Jurkat, Clone E6-1 (cell line): ENCODE measurements at regions not wholly inside any gene's neighbourhood (a gene's known extent, or its start where the extent isn't known, plus 50 kb on each side); places are given as distances from the start of the nearest gene placed in this dataset.
"Not testable (repeated sequence)": the region's sequence is repeated elsewhere in the genome, so short reads cannot be mapped to it uniquely, and the experiment has no call there.

ENCODE experiments used
- DNase-seq: peaks from one replicate; pipeline ENCODE4 v3.0.0-alpha.2; 2011; ENCODE audit warnings: low read depth, low spot score
- H3K4me3 ChIP-seq: 2 replicates; pipeline ENCODE4 v1.5.1; 2011; ENCODE audit warnings: mild to moderate bottlenecking, low read length, control low read depth, moderate library complexity

DNA sequence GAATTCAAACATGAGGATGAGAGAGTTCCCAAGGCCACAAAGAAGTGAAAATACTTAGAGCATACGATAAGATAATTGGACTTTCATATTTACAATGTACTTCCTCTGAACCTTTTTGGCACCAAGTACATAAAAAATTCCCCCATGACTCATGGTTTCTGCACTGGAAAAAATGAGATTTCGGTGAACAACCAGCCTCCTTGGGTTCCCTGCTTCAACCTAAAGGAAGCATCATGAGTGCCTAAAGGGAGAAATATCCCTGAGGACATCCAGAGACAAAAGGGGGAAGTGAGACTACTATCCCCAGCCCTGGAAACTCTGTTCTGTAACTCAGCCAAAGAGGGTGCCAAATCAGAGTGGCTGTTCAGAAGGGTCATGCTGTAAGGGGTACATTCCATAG is 562.7 kb upstream of the SLC39A10 start:
- DNase-seq, result no peak
- H3K4me3 ChIP-seq, result no peak overlapping the region

DNA sequence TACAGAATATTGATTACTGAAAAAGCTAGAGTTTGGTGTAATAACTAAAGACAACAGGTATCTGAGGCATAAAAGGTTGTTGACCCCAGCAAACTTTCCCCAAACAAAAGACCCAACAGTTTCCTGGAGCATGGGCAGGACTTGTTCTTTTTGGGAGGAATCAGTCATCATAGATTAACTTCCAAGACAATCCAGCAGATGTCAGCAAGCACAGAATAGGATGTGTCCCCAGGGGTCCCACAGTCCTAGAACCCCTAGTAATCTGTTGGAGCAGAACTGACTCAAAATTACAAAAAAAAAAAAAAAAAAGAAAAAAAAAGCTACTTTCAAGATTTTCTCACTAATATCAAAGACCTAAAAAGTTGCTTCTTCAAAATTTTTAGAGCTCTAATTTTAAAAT is 564.7 kb upstream of the SLC39A10 start:
- DNase-seq, result no peak
- no peak overlapping the region for H3K4me3 ChIP-seq

DNA sequence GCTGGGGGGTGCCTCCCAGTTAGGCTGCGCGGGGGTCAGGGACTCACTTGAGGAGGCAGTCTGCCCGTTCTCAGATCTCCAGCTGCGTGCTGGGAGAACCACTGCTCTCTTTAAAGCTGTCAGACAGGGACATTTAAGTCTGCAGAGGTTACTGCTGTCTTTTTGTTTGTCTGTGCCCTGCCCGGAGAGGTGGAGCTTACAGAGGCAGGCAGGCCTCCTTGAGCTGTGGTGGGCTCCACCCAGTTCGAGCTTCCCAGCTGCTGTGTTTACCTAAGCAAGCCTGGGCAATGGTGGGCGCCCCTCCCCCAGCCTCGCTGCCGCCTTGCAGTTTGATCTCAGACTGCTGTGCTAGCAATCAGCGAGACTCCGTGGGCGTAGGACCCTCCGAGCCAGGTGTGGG is 584.2 kb upstream of the SLC39A10 start:
- not testable (repeated sequence) for H3K4me3 ChIP-seq

DNA sequence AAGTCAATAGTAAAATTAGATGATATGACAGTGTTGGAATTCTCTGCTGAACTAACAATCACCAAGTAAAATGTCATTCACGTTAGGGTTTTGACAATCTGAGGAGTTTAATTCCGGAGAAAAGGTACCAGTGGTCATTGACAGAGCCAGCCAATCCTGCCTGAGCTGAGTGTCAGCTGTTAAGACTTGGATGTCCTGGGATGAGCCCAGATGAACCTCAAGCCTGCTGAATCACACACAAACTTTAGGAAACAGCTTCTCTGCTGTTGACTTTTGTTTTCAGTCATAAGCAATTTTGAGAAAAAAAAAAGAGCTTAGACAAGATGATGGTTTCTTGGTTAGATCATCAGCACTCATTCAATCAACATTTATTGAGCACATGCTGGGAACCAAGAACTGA is 600.0 kb upstream of the SLC39A10 start:
- DNase-seq, result no peak

More for the DNA sequence above, 584.2 kb upstream of the SLC39A10 start:
- DNase-seq, result not testable (repeated sequence)

DNA sequence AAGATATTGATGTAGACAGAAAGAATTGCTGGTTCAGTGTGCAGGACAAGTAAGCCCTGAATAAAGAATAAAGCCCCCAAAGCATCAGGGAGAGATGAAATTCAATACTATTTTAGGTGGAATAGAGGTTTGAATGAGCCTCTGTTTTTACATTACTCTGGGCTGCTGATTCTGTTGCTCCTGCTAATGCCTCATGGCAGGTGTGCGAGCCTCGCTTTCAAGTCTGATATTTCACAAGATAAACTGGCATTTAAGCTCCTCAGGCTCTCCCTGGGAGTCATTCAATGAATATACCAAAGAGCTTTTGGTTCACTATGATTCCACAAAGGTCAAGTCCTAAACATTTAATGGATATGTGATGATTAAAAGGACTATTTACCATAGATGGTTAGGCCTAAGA is 601.0 kb upstream of the SLC39A10 start:
- no peak overlapping the region for H3K4me3 ChIP-seq
- no peak for DNase-seq

More for the DNA sequence above, 600.0 kb upstream of the SLC39A10 start:
- no peak overlapping the region for H3K4me3 ChIP-seq

DNA sequence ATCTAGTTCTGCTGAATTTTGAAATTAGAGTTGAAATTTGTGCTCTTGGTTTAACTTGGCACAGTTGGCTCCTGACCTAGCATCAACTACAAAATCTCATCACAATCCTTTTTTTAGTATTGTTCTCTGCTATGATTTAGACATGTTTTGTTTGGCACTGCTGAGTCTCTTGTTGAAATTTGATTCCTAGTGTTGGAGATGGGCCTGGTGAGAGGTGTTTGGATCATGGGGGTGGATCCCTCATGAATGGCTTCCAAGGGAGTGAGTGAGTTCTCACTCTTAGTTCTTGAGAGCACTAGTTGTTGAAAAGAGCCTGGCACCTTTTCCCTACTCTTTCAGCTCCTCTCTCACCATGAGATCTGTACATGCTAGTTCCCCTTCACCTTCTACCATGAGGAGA is 605.6 kb upstream of the SLC39A10 start:
- no peak overlapping the region for H3K4me3 ChIP-seq
- DNase-seq, result no peak

DNA sequence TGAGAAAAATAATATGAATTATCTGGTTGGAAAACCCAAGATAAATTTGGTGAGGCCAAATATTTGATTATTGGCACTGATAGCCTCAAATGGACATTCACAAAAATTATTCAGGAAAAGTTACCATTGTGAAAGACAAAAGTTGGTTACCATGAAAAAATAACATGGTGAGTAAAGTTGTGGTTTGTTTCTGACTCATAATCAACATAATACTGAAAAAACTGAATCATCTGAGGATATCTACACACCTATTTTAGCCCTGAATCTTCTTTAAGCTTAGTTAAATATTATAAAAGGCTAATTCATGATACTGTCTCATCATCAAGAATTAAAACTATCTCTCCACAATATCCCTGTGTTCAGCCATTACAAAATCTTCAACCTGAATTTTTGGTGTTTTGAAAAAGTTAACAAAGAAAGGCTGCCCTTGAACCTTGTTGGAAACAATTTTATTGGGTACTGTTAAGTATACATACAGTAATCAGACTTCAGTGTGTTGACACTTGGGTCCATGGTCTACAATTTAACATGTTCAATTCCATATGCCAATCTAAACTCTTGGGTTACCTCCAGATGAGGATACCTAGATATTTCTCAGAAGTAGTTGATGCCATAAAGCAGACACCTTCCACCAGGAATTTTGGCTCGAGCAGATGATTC is 607.5 kb upstream of the SLC39A10 start:
- no peak for DNase-seq
- no peak overlapping the region for H3K4me3 ChIP-seq

DNA sequence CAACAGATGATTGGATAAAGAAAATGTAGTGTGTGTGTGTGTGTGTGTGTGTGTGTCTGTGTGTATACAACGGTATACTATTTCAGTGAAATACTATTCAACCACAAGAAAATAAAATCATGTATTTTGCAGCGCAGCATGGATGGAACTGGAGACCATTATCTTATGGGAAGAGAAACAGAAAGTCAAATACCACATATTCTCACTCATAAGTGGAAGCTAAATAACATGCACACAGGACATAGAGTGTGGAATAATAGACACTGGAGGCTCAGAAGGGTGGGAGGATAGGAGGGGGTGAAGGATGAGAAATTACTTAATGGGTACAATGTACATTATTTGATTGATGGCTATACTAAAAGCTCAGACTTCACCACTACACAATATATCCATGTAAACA is 609.1 kb upstream of the SLC39A10 start:
- no peak overlapping the region for H3K4me3 ChIP-seq
- DNase-seq, result no peak

DNA sequence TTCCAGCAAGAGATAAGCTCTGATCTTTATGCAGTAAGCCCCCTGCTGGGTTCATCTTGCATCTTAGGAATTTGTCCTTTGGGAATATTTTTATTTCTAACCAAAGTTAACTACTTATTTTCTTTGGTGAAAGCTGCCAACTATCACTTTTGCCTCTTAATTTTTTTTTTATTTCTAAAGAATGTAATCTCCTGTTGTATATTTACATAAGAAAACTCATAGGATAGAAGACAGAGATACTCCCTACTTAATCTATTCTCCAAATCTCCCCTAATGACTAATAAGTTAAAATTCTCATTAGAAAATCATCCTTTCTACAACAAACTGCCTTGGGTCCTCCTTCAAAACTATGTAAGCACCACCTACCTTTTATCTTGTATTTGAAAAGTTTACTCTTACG is 612.2 kb upstream of the SLC39A10 start:
- no peak for DNase-seq
- H3K4me3 ChIP-seq, result no peak overlapping the region

DNA sequence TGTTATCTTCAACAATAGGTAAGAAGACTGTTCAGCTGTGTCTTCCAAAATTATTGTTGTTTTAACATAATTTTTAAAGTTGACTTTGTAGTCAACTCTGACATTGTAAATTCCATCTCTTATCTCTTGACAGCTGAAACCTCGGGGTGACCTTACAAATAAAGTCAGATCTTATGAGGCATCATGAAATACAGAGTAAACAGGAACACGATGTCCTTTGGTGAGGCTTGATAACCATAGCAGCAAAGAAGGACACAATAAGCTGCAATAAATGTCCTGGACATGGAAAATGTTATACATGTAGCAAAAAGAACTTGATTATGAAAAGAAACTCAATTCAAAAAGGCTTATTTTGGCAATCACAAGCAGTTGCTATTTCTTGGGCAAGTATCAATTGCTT is 618.9 kb upstream of the SLC39A10 start:
- H3K4me3 ChIP-seq, result no peak overlapping the region
- DNase-seq, result no peak

DNA sequence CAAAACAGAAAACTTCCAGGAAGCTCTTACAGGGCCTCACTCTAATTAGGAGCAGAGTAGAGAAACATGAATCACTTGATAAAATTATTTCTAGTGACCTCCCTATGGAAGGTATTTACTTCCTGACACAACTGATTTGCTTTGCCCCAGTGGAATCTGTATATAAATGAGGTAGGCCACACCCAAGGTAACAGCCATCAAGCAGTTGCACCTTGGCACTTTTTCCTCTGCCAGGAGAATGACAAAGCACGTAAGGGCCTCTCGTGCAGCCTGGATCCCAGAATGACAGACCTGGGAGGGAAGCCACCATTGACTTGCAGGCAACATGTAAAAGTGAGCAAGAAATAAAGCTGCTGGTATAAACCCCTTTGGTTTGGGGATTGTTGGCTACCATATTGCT is 620.0 kb upstream of the SLC39A10 start:
- H3K4me3 ChIP-seq, result no peak overlapping the region
- DNase-seq, result no peak

DNA sequence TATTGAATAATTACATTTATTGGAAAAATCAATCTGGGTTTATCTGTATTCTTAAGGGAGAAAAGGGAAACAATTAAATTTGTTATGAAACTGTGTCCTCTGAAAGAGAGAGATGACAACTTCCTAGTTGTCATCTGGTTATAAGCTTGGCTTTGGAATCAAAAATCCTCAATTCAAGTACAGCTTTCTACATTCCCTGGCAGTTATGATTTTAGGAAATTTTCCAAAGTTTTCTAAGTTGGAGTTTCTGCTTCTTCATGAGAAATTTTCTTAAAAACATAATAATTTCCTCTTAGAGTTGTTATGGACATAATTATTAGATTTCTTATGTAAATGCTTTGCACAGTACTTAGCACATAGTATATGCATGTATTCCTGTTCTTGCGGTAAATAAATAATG is 625.6 kb upstream of the SLC39A10 start:
- no peak overlapping the region for H3K4me3 ChIP-seq
- no peak for DNase-seq

DNA sequence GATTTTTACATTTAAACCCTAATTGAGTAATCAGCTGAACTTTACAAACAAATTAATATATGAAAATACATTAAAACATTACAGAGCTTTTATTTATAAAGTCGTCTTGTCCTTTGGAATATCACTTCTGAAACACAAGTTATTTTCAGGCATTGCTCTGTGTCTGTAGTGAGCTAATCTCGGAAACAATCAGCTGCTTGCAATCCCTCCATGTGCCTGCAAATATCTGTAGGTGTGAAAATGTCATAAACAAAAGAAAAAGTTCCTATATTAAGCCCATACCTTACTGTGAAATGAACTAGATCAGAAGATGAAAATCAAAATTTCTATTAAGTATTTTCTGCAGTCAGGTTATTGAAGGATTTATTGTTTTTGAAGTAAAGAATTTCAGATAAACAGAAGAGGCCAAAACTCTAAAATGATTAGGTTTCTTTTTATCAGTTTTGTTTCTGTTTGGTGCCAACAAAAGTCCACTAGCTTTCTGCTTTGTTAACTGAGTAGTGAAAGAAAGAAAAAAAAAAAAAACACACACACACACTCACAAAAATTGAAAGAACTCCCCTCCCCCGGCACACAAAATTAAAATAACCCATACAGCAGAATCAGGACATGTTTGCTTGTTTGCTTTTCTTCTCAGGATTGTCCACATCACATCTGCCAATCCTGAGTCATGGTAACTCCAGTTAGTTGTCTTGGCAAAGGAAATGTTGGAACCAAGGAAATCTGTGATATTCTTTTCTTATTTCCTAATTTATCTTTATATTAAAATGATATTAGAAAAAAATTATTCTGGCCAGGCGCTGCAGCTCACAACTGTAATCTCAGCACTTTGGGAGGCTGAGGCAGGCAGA is 627.0 kb upstream of the SLC39A10 start:
- DNase-seq, result no peak
- no peak overlapping the region for H3K4me3 ChIP-seq

DNA sequence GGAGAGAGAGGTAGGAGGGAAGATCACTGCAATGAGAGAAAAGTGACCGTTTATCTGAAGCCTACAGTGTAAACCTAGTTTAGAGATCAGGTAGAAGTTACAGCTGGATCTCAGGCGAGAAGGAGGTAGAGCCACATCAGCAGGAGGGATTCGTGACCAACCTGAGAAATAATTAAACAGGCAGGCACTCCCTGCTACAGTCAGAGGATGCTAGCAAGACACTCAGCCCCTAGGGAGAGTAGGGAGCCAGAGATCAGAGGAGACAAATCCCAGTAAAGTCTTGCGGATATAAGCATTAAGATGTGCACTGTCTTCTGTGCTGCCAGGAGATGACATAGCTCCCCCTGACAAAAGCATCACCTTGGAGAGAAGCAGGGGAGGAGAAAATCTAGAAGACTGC is 629.1 kb upstream of the SLC39A10 start:
- DNase-seq, result no peak
- no peak overlapping the region for H3K4me3 ChIP-seq

DNA sequence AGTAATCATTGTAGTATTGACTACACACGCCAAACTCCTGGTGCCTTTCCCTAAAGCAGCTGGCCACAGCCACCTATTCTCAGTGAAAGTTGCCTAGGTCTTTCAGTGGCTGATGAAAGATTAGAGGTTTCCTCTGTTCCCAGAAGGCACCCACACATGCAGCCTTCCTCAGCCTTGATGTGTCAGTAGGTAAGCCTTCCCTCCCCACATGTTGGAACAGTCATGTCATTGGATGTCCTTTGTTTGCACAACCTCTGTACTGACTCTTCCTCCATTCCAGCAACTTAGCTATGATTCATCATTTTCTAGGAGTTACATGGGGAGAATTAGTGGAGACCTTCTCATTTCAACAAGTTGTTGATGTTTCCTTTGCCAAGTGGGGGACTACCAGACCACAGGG is 630.8 kb upstream of the SLC39A10 start:
- no peak overlapping the region for H3K4me3 ChIP-seq
- no peak for DNase-seq

DNA sequence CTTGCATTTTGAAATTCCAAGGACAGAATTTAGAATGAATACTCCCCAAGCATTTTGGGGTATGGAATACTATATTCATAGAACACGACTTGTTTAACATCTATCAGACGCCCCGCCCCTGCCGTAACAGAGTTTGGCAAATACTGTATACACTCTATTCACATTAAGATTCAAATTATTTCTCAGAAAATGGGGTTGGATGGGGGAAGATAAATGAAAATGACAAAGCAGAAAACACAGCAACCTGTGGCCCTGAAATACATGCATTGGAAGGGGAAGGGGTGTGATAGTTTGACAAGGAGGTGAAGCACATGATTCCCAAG is 634.6 kb upstream of the SLC39A10 start:
- H3K4me3 ChIP-seq, result no peak overlapping the region
- no peak for DNase-seq

DNA sequence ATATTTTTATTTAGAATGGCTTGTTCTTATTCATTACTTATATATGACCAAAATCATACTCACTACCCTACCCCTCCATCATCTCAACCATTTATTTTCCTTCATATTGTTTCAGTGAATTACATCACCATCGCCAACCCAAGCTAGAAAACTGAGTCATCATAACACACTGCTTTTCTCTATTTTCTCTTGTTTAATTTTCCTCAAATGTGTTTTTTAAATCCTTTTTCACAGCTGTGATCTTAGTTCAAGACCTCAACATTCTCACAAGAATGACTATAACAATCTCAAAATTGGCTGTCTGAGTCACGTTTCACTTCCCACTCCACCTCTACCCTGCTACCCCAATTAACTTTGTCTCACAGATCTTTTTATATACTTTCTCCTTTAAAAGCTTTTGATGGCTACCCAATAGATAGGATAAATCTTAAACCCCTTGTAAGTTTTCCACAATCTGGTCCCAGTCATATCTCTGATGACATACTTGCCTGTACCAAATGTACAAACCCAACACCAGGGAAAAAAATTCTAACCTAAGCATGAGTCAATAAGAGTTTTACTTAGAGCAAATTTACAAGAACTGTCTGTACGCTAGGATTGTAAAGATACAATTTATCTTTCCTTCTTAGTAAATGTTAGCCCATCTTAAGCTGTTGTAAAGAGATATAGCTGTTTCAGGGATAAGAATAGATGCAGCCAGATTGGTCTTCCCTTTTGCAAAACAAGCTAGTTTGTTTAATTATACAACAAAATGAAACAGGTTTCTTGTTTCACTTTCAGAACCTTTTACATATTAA is 635.1 kb upstream of the SLC39A10 start:
- DNase-seq, result no peak
- no peak overlapping the region for H3K4me3 ChIP-seq

DNA sequence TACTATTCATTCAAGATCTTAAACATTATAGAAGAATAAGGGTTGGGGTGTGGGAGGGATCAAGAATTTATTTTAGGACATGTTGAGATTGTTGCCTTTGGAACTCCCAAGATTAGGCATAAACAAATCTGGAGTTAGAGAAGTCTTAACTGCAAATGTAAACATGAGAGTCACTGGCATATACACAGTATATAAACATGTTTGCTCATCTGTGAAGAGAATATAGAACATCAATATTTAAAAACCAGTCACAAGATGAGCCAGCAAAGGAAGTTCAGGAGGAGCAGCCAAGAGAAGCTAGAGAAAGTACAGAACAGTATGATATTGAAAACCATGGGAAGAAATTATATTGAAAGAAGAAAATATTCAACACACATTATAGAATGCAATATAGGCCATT is 638.6 kb upstream of the SLC39A10 start:
- H3K4me3 ChIP-seq, result no peak overlapping the region
- no peak for DNase-seq

DNA sequence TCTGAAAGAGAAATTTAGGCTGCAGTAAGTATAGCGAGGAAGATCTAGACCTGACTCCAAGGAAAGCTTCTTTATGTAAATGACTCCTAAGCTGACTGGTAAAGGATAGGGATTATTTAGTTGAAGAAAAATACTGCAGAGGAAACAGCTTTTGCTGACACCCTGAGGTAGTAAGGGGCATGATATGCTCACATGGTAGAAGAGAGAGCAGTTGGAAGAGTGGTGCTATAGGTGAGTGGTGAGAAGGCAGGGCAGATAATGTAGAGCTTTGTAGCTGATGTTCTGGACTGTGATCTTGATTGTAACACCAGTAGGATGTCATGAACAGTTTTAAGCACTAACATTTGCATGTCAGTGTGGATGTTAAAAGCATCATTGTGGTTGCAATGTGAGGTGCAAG is 639.1 kb upstream of the SLC39A10 start:
- no peak for DNase-seq
- no peak overlapping the region for H3K4me3 ChIP-seq

DNA sequence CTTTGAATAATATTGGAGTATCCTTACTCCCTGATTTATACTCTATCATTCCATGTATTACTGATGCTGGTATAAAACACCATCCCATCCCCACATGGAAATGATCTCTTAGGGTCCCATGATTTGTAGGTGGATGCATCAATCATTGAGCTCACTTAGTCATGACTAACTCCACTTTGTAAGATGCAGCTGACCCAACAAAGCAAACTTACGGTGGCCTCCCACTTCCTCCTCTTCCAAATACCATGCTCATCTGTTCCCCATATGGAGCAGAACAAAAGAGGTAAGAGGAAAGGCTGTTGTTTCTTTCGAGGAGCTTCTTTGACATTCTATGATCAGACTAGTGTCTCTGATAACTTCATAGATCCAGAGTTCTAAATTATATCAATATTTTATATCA is 640.2 kb upstream of the SLC39A10 start:
- no peak for DNase-seq
- no peak overlapping the region for H3K4me3 ChIP-seq
